Stimulated activated CD4-positive, alpha-beta T cell treated with anti-CD3 and anti-CD28 coated beads, TNF-alpha, amount 100 ng/mL, for 48 hours (primary cell): ENCODE measurements at regions not wholly inside any gene's neighbourhood (a gene's known extent, or its start where the extent isn't known, plus 50 kb on each side); places are given as distances from the start of the nearest gene placed in this dataset.

ENCODE experiments used
- DNase-seq, 3 donors: peaks; one replicate each; pipeline ENCODE4 v3.0.0-alpha.2; 2020; ENCODE audit warnings: low read depth in 3 of 3

DNA sequence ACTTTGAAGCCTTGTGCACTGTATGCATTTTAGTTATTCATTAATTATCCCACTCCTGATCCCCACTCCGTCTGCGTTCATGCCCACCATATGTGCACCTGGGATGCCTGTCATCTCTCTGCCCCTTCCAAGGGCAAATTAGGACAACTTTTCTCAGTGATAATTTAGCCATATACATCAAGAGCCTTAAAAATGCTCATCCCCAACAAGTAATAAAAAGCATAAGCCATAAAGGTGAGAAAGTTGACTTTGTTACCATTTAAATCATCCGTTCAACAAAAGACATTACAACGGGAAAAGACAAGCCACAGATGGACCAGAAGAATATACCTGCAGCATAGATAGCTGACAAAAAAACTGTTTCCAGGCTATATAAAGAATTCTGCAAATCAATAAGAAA is 131.4 kb upstream of the LINGO1 start:
- no peak for DNase-seq

- DNase-seq, result no peak
Observed at GRCh38 chr15:77762747-77763355, 130.1 kb upstream of the LINGO1 start.

- DNase-seq, result no peak
Observed at GRCh38 chr15:77759896-77760592, 127.3 kb upstream of the LINGO1 start.

GRCh38 chr15:77753939-77754338 is 121.2 kb upstream of the LINGO1 start:
- no peak for DNase-seq

- no peak for DNase-seq
Observed at GRCh38 chr15:77753281-77753873, 120.7 kb upstream of the LINGO1 start.

DNA sequence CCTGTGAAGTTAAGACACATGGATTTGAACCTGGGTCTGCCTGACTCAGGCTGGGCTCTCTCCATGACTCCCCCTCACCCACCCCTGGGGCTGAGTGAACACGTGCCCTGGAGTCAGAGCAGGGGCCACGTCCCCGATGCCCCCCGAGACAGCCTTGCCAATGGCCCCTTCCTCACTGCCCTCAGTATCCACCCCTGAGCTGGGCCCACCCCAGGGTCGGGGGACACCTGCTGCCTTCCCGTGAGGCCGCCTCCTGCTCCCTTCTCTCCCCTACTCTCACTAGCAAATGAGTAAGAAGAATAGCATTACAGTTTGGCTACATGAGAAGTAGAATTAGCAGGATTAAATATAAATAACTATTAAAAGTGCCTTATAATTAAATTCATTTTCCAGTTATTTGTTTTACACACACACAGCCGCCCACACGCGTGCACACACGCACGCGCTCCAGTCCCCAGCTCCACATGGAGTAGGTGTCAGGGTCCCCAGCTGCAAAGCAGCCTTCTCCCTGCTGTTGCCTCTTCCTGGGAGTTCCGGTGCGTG is 117.4 kb upstream of the LINGO1 start:
- no peak for DNase-seq

DNA sequence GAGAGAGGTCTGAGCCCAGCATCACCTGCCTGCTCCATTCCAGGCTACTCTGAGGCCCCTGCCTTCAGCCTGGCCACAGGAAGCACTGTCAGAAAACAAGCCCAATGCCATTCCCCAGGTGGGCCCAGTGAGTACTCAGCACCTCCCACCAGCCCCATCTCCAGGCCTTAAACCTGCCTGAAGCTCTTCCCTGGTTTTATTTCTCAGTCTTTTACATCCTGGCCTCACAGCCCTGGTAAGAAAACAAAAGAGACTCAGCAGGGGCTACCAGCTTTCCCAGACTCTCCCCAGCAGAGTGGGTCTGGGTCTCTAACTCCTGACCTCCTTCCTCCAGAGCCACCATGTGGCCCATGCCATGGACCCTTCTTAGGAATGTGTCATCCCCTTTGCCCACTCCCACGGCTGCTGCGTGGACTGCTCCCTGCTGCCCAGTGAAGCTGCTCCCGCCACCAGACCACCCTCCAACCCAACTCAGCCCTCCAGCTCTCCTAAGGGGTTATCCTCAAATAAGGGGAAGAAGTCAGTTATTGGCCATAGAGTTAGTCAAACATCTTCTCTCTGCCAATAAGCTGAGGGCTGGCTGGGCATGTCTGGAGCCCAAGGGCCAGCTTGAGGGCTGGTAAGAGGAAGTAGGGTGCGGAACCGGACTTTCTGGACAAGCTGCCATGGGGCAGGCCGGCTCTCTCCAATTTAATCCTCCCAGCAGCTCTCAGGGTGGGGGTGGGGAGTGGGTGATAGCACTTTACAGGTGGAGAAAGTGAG is 116.7 kb upstream of the LINGO1 start:
- no peak for DNase-seq

GRCh38 chr15:77748078-77749064 is 115.7 kb upstream of the LINGO1 start:
- DNase-seq, result no peak

DNA sequence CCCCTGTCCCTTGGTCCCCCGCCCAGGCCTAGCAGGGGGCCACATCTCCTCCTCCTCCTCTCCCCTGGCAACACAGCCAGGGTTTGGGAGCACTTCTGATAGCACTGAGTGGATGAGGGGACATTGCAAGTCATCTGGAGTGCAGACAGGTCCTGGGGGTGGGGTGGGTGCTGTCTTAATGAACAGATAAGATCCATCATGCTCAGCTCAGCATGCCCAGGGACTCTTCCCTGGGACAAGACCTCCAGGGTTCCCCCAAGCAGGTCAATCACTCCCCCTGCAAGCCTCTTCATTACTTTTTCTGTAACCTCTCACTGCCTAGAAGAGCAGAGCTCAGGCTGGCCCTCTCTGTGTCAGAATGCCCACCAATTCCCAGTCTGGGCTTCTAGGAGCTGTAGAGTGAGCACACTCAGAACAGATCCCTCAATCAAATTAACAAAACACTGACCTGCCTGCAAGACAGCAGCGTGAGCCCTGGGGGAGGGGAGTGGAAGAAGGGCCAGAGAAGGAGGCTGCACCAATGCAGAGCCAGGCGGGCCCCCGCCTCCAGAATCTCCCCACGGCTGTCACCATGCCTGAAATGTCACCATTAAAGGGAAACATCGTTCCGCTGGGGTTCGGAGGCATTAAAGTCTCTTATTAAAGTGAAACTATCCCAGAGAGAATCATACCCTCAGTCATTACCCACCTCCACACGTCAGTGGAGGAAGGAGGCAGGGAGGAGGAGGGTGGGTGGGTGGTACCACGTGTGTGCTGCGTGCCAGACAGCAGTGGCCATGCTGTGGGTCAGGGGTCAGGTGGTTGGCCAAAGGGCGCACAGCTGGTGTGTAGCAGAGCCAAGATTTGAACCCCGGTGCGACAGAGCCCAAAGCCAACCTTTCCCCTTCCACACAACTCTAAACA is 114.7 kb upstream of the LINGO1 start:
- no peak for DNase-seq

DNA sequence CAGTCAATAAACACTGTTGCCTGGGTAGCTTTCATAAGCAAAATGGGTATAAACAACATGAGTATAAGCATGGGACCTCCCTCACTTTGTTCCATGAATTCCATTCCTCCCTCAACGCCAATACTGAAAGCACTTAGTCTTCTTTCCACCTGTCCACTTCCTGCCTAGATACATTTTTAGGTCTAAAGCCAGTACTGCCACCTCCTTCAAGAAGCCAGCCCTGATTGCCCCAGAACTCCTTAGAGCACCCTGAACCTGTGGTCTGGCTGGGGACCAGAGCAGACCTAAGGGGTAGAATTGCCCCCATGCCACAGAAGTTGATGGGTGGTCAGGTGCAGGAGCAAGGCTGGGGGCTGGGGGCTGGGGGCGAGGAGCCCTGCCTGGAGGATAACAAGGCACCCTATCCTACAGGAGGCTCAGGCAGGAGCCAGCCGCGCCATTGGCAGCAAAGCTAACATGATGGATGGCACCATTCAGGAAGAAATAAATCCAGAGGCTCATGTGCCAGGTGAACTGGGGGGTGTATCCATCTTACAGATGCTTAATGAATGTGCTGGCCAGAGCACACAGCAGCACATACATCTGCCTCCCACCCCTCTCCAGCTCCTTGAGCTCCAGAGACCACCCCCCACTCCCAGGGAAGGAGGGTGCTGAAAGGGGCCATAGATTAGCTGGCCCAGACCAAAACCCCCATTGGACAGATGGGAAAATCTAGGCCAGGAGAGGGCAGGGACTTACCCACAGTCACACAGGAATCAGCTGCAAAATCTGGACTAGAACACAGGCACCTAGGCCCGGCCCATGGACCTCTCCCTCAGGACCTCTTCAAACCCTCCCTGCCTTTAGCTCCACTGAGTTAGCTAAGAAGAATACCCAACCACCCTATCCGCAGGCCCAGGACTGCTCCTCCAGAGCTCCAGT is 113.8 kb upstream of the LINGO1 start:
- DNase-seq, result no peak

DNA sequence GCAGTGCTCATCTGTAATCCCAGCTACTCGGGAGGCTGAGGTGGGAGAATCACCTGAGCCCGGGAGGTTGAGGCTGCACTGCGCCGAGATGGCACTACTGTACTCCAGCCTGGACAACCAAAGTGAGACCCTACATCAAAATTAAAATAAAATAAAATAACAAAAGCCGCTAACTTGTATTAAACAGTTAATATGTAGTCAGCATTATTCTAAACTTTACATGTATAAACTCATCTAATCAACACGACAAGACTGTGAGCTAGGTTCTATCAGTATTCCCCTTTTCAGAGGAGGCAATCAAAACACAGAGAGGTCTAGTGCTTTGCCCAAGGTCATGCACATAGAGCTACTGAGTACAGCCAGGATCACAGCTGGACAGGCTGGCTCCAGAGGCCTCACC is 111.7 kb upstream of the LINGO1 start:
- no peak for DNase-seq

DNA sequence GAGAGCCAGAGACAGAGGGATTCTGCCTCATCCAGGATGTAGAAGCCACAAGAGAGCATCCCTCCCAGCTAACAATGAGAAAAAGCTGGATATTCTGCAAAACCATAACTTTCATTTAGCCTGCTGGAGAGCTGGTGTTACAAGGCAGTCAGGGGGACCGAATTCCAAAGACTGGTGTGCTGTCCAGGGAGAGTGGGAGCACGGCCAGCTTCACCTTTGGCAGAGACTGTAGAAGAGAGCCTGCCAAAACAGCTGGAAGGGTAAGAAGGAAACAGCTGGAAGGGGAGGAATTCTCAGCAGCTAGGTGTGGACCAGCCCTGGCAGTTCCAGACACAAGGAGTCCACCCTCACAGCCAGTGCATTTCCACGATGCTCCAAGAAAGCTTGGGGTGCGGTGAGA is 109.9 kb upstream of the LINGO1 start:
- no peak for DNase-seq

GRCh38 chr15:77742127-77742526 is 109.4 kb upstream of the LINGO1 start:
- no peak for DNase-seq

DNA sequence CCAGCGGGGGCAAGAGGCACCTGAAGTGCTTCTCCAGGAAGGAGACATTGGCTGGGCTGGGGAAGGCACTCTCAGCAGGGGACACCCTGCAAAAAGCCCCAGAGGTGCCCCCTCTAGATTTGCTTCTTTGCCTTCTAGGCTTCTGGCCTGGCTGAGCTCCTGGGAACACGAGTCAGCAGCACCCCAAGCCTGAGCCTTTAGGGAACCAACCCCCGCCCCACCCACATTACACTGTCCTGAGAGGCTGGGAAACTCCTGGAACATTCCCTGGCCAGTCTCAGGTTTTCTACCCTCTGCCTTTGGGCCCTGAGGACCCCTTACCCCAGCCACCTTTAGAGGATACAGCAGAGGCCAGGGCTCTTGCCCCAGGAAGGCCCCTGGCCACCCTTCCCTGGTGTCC is 108.4 kb upstream of the LINGO1 start:
- DNase-seq, result no peak

DNA sequence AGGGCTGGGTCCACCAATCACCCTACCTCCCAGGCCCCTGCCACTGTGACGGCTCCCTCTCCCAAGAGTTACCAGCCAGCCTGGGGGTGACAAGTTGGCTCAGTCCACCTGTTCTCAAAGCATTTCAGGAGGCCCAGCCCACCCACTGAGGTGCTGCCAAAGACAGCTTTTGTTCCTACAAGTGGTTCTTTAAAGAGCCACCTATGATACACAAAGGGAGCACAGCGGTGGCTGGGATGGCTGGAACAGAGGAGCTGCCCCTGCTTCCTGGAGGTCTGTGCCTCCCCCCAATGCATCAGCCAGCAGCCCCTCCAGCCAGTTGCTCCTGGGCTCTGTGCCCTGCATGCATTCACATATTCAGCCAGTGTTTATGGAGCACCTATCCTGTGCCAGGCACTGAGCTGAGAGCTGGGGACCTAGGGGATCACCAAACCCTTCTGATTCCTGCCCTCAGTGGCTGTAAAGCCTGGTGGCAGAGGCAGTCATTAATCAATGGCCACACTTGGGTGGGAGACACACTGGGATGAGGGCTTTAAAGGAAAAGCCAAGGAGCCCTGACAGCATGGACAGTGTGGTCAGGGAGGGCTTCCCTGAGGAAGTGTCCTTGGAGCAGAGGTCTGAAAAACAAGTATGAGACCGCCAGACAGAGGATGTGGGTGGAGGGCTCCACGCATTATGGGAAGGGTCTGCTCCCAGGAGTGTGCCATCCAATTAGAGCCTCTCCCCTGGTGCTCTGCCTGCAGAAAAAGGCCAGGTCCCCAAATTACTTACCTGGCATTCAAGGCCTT is 107.1 kb upstream of the LINGO1 start:
- no peak for DNase-seq

- DNase-seq, result no peak
Observed at GRCh38 chr15:77738441-77739302, 106.0 kb upstream of the LINGO1 start.

DNA sequence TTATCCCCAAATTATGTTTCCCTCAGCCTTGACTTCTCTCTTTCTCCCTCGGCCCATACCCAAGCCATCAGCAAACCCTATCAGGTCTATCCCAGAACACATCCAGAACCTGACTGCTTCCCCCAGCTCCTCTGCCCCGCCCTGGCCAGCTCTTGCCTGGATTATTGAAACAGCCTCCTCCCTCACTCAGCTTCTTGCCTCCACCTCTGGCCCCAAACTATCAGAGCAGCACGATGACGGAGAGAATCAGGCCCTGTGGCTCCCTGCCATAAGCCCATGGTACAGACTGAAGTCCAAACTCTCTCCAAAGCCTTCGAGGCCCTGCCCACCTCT is 105.3 kb upstream of the LINGO1 start:
- no peak for DNase-seq
